H9 (cell line): ENCODE measurements at regions not wholly inside any gene's neighbourhood (a gene's known extent, or its start where the extent isn't known, plus 50 kb on each side); places are given as distances from the start of the nearest gene placed in this dataset.
A peak's percentile ranks its signal among the peaks of the same experiment; 100 is the strongest.

Experiments used
- DNase-seq: peaks from one replicate; pipeline ENCODE4 v3.0.0-alpha.2; 2017
- H2AFZ ChIP-seq: one replicate; pipeline ENCODE4 v1.6.1; 2013; ENCODE audit warnings: mild to moderate bottlenecking, low read length, control low read depth, moderate library complexity
- H2AK5ac ChIP-seq: 2 replicates; pipeline ENCODE4 v1.6.1; 2013; ENCODE audit warnings: low read length, control low read depth, mixed read lengths; ENCODE audit not compliant: insufficient read length
- H2BK120ac ChIP-seq: one replicate; pipeline ENCODE4 v1.6.1; 2013; ENCODE audit warnings: low read depth, mild to moderate bottlenecking, low read length, control low read depth, inconsistent platforms; ENCODE audit not compliant: poor library complexity, severe bottlenecking
- H2BK12ac ChIP-seq: 2 replicates; pipeline ENCODE4 v1.6.1; 2013; ENCODE audit warnings: low read length, control low read depth, mixed read lengths, low read depth; ENCODE audit not compliant: insufficient read length
- H2BK15ac ChIP-seq: 2 replicates; pipeline ENCODE4 v1.6.1; 2013; ENCODE audit warnings: low read depth, low read length, control low read depth
- H2BK20ac ChIP-seq: one replicate; pipeline ENCODE4 v1.6.1; 2013; ENCODE audit warnings: low read depth, mild to moderate bottlenecking, low read length, control low read depth, inconsistent platforms; ENCODE audit not compliant: poor library complexity, severe bottlenecking
- H2BK5ac ChIP-seq: 2 replicates; pipeline ENCODE4 v1.6.1; 2013; ENCODE audit warnings: low read length, control low read depth, mixed read lengths; ENCODE audit not compliant: insufficient read length
- H3K14ac ChIP-seq: 2 replicates; pipeline ENCODE4 v1.6.1; 2013; ENCODE audit warnings: low read length, control low read depth; ENCODE audit not compliant: insufficient read depth
- H3K18ac ChIP-seq: 2 replicates; pipeline ENCODE4 v1.6.1; 2013; ENCODE audit warnings: low read depth, mild to moderate bottlenecking, mixed read lengths, low read length, control low read depth; ENCODE audit not compliant: insufficient read length
- H3K23ac ChIP-seq: 2 replicates; pipeline ENCODE4 v1.6.1; 2013; ENCODE audit warnings: low read length, control low read depth, mixed read lengths, low read depth; ENCODE audit not compliant: insufficient read length
- H3K23me2 ChIP-seq: 2 replicates; pipeline ENCODE4 v1.6.1; 2013; ENCODE audit warnings: low read depth, mild to moderate bottlenecking, mixed read lengths, low read length, control low read depth; ENCODE audit not compliant: insufficient read length, poor library complexity, severe bottlenecking
- H3K27ac ChIP-seq: 2 replicates; pipeline ENCODE4 v1.5.1; 2013; ENCODE audit warnings: low read length, control low read depth, mixed read lengths, low read depth; ENCODE audit not compliant: insufficient read length
- H3K27me3 ChIP-seq: 2 replicates; pipeline ENCODE4 v1.6.1; 2013; ENCODE audit warnings: low read length, control low read depth, inconsistent platforms; ENCODE audit not compliant: insufficient read depth
- H3K4ac ChIP-seq: 2 replicates; pipeline ENCODE4 v1.6.1; 2013; ENCODE audit warnings: low read depth, mild to moderate bottlenecking, control low read depth, inconsistent platforms, low read length, moderate library complexity
- H3K4me1 ChIP-seq: 2 replicates; pipeline ENCODE4 v1.6.1; 2013; ENCODE audit warnings: low read length, control low read depth, inconsistent platforms; ENCODE audit not compliant: insufficient read depth
- H3K4me2 ChIP-seq: 2 replicates; pipeline ENCODE4 v1.6.1; 2013; ENCODE audit warnings: low read length, control low read depth, mixed read lengths; ENCODE audit not compliant: insufficient read length, insufficient read depth
- H3K56ac ChIP-seq: 2 replicates; pipeline ENCODE4 v1.6.1; 2013; ENCODE audit warnings: low read depth, mild to moderate bottlenecking, mixed read lengths, low read length, control low read depth; ENCODE audit not compliant: insufficient read length
- H3K79me1 ChIP-seq: 2 replicates; pipeline ENCODE4 v1.6.1; 2013; ENCODE audit warnings: low read depth, mild to moderate bottlenecking, moderate library complexity, low read length, control low read depth, inconsistent platforms; ENCODE audit not compliant: insufficient read depth, poor library complexity, severe bottlenecking
- H3K79me2 ChIP-seq: 2 replicates; pipeline ENCODE4 v1.6.1; 2013; ENCODE audit warnings: low read length, control low read depth, inconsistent platforms; ENCODE audit not compliant: insufficient read depth
- H3K9ac ChIP-seq: 2 replicates; pipeline ENCODE4 v1.6.1; 2013; ENCODE audit warnings: low read length, control low read depth, mixed read lengths; ENCODE audit not compliant: insufficient read length; ENCODE audit errors: extremely low read depth
- H3K9me3 ChIP-seq: one replicate; pipeline ENCODE4 v1.6.1; 2013; ENCODE audit warnings: low read depth, low read length, inconsistent platforms; ENCODE audit not compliant: control insufficient read depth
- H3T11ph ChIP-seq: one replicate; pipeline ENCODE4 v1.6.1; 2013; ENCODE audit warnings: mild to moderate bottlenecking, low read length, control low read depth, inconsistent platforms
- H4K20me1 ChIP-seq: one replicate; pipeline ENCODE4 v1.6.1; 2013; ENCODE audit not compliant: control insufficient read depth, insufficient read length, insufficient read depth
- H4K5ac ChIP-seq: 2 replicates; pipeline ENCODE4 v1.6.1; 2013; ENCODE audit warnings: low read depth, mild to moderate bottlenecking, mixed read lengths, low read length, control low read depth; ENCODE audit not compliant: insufficient read length
- H4K8ac ChIP-seq: replicated peaks from 2 replicates; pipeline ENCODE4 v1.6.1; 2013; ENCODE audit warnings: low read length, control low read depth, mixed read lengths, low read depth; ENCODE audit not compliant: insufficient read length
- H4K91ac ChIP-seq: 2 replicates; pipeline ENCODE4 v1.6.1; 2013; ENCODE audit warnings: low read depth, mild to moderate bottlenecking, moderate library complexity, mixed read lengths, low read length, control low read depth; ENCODE audit not compliant: insufficient read length
- H3K27ac Mint-ChIP-seq, 3 experiments: 2 replicates in 2 of 3; 3 replicates in 1 of 3; pipeline ENCODE4 v1.8.0; 2020 to 2021; ENCODE audit warnings: mixed read lengths in 3 of 3, mild to moderate bottlenecking in 1 of 3, moderate library complexity in 1 of 3
- H3K27me3 Mint-ChIP-seq: 2 replicates; pipeline ENCODE4 v1.8.0; 2021; ENCODE audit warnings: low read depth, mild to moderate bottlenecking, moderate library complexity, mixed read lengths
- H3K36me3 Mint-ChIP-seq, 3 experiments: 2 replicates in 2 of 3; 3 replicates in 1 of 3; pipeline ENCODE4 v1.8.0; 2020 to 2021; ENCODE audit warnings: low read depth in 3 of 3, mixed read lengths in 3 of 3; ENCODE audit not compliant: insufficient read depth in 1 of 3
- H3K4me1 Mint-ChIP-seq, 2 experiments: 2 replicates each; pipeline ENCODE4 v1.8.0; 2020; ENCODE audit warnings: mixed read lengths in 2 of 2
- H3K4me3 Mint-ChIP-seq, 2 experiments: 2 replicates in 1 of 2; 3 replicates in 1 of 2; pipeline ENCODE4 v1.8.0; 2020 to 2021; ENCODE audit warnings: mild to moderate bottlenecking in 2 of 2, mixed read lengths in 2 of 2, moderate library complexity in 1 of 2
- H3K9me3 Mint-ChIP-seq, 2 experiments: 2 replicates in 1 of 2; 3 replicates in 1 of 2; pipeline ENCODE4 v1.8.0; 2020; ENCODE audit warnings: mild to moderate bottlenecking in 2 of 2, mixed read lengths in 2 of 2, moderate library complexity in 1 of 2
- WGBS: extraction: QIAGEN DNeasy Blood & Tissue Kit; methylation state at CpG from one replicate; pipeline ENCODE4 v1.1.7; 2013; ENCODE audit warnings: missing lambda C conversion rate, low lambda C conversion rate, mixed read lengths; ENCODE audit not compliant: insufficient read length; ENCODE audit errors: extremely low coverage; 5-methylcytosine and 5-hydroxymethylcytosine counted together
- TF ChIP-seq, protein P1 (sequence below): fragments of 200-600 bp; sonication (generic); conservative IDR thresholded peaks from 3 replicates; pipeline ENCODE4 v1.8.0; 2021; ENCODE audit warnings: antibody characterized with exemption, mild to moderate bottlenecking

DNA sequence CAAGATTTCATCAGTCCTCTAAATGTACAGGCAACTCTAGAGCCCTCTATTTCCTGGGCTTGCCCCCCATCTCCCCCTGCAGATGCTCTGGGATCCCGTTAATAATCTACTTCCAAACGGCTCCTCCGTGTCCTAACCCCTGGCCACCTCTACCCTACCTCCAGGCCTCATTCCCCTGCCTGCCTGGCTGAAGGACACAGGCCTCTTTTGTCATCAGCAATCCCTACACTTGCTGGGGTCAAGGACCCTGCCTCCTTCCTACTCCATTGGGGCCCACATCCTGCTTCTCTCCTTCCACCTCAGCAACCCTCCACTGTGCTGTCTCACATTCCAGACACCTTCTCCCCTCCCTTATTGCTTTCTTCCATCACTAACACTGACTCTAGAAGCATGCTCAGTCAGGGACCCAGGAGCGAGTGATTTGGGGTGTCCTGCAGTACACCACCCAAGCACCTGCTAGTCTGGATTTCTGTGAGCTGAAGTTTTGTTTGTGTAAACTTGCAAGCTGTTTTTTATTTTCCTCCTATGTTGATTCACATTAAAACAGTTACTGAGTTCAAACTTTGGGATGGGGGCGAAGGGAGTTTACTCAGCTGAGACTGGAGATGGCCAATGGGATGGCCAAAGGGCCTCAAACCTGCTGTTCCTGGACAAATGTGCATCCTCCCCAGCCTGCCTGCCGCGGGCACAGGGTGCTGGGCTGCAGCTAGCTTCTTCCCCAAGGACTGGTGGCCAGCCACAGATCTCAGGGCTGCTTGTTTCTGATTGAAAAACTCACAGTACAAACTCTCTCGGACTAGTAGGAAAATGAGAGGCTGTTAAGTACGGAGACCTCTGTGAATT is 314.7 kb downstream of the FOXO1 start:
- no peak overlapping the region for H3K23ac ChIP-seq
- H4K91ac ChIP-seq = no peak overlapping the region
- Mint-ChIP-seq H3K27me3 (peaks cover 48% of the 10 kb centered on the region), H3K4me1 (peaks cover 52 to 59% of the 10 kb centered on the region in 2 experiments), H3K4me3 (no peak overlapping the region), H3K27ac (peak overlapping the region in 1 of 3 experiments; percentile 71; a peak in 1 of 7 replicates), H3K36me3 (no peaks in the 10 kb centered on the region; a peak in 3 of 7 replicates), H3K9me3 (no peaks in the 10 kb centered on the region)
- no peak overlapping the region for H3K56ac ChIP-seq
- H3K79me1 ChIP-seq = no peaks in the 10 kb centered on the region
- peaks cover 13% of the 10 kb centered on the region for H3K4me1 ChIP-seq
- no peak overlapping the region for H2BK15ac ChIP-seq
- DNase-seq = no peak
- H4K20me1 ChIP-seq = no peaks in the 10 kb centered on the region
- no peaks in the 10 kb centered on the region for H3K9me3 ChIP-seq
- no peaks in the 10 kb centered on the region for H3K27me3 ChIP-seq
- no peak overlapping the region for H3K4ac ChIP-seq
- WGBS = no CpG with 5 or more reads among the region's 9 CpGs
- no peak overlapping the region for H4K5ac ChIP-seq
- no peak overlapping the region for H3T11ph ChIP-seq
- H3K4me2 ChIP-seq = no peak overlapping the region
- H4K8ac ChIP-seq = no peak overlapping the region
- no peak overlapping the region for H3K27ac ChIP-seq
- no peak overlapping the region for H2AK5ac ChIP-seq
- no peak overlapping the region for H3K9ac ChIP-seq
- H2BK120ac ChIP-seq = no peak overlapping the region
- no peak overlapping the region for H2BK5ac ChIP-seq
- H2BK20ac ChIP-seq = no peak overlapping the region
- no peaks in the 10 kb centered on the region for H3K23me2 ChIP-seq
- no peak overlapping the region for H3K18ac ChIP-seq
- no peak overlapping the region for H2BK12ac ChIP-seq
- H3K79me2 ChIP-seq = no peaks in the 10 kb centered on the region
- H3K14ac ChIP-seq = no peak overlapping the region
- TF ChIP-seq, protein P1, sequence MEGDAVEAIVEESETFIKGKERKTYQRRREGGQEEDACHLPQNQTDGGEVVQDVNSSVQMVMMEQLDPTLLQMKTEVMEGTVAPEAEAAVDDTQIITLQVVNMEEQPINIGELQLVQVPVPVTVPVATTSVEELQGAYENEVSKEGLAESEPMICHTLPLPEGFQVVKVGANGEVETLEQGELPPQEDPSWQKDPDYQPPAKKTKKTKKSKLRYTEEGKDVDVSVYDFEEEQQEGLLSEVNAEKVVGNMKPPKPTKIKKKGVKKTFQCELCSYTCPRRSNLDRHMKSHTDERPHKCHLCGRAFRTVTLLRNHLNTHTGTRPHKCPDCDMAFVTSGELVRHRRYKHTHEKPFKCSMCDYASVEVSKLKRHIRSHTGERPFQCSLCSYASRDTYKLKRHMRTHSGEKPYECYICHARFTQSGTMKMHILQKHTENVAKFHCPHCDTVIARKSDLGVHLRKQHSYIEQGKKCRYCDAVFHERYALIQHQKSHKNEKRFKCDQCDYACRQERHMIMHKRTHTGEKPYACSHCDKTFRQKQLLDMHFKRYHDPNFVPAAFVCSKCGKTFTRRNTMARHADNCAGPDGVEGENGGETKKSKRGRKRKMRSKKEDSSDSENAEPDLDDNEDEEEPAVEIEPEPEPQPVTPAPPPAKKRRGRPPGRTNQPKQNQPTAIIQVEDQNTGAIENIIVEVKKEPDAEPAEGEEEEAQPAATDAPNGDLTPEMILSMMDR = no peak
- H2AFZ ChIP-seq = no peak overlapping the region
